SH-SY5Y (cell line): ENCODE measurements at regions not wholly inside any gene's neighbourhood (a gene's known extent, or its start where the extent isn't known, plus 50 kb on each side); places are given as distances from the start of the nearest gene placed in this dataset.

Experiments used
- GATA2 ChIP-seq: IDR thresholded peaks from 2 replicates; pipeline ENCODE4 v1.6.1; 2011; ENCODE audit warnings: mild to moderate bottlenecking, low read depth, low read length
- GATA3 ChIP-seq: IDR thresholded peaks from 2 replicates; pipeline ENCODE4 v1.6.1; 2011; ENCODE audit warnings: low read depth, mild to moderate bottlenecking, low read length, moderate library complexity

- TF ChIP-seq GATA2: no peak
- TF ChIP-seq GATA3: no peak
Measured at GRCh38 chr12:76943008-76943407, 64.2 kb upstream of the CSRP2 start.
